ENCODE measurements at regions not wholly inside any gene's neighbourhood (a gene's known extent, or its start where the extent isn't known, plus 50 kb on each side); places are given as distances from the start of the nearest gene placed in this dataset.

DNA sequence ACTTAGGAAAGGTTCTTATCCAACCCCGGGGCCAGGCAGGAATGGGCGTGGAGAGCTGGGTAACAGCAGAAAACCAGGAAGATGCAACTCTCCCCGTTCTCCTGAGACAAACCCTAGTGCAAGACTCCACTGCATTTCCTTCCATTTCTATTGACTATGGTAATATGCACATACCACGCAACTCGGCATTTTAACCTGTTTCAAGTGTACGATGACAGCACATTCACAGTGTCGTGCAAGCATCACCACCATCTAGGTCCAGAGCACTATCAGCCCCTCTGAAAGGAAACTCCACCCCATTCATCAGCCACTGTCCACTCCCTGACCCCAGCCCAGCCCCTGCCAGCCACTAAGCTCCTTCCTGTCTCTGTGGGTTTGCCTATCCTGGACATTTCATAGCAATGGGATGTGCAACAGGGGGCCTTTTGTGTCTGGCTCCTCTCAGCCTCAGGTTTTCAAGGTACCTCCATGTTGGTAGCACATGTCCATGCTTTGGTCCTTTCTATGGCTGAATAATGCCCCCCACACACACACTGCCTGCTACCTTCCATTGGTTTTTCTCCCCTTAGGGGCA lies 441.9 kb downstream of the SOX9 start:
- TF ChIP-seq, protein P1, sequence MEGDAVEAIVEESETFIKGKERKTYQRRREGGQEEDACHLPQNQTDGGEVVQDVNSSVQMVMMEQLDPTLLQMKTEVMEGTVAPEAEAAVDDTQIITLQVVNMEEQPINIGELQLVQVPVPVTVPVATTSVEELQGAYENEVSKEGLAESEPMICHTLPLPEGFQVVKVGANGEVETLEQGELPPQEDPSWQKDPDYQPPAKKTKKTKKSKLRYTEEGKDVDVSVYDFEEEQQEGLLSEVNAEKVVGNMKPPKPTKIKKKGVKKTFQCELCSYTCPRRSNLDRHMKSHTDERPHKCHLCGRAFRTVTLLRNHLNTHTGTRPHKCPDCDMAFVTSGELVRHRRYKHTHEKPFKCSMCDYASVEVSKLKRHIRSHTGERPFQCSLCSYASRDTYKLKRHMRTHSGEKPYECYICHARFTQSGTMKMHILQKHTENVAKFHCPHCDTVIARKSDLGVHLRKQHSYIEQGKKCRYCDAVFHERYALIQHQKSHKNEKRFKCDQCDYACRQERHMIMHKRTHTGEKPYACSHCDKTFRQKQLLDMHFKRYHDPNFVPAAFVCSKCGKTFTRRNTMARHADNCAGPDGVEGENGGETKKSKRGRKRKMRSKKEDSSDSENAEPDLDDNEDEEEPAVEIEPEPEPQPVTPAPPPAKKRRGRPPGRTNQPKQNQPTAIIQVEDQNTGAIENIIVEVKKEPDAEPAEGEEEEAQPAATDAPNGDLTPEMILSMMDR (IDR thresholded peaks at IDR 0.05; ENCODE audit: insufficient read depth, low read length, poor library complexity, severe bottlenecking), result no peak
- TF ChIP-seq EZH2phosphoT487 (conservative IDR thresholded peaks at IDR 0.05; ENCODE audit: low read length), result no peak
